PC-3 (cell line): ENCODE measurements at regions not wholly inside any gene's neighbourhood (a gene's known extent, or its start where the extent isn't known, plus 50 kb on each side); places are given as distances from the start of the nearest gene placed in this dataset.

Experiments
- CTCF ChIP-seq: fragments of 300-600 bp; sonication (generic); conservative IDR thresholded peaks from 2 replicates; pipeline ENCODE4 v1.5.1; 2017; ENCODE audit warnings: antibody characterized with exemption, low read depth, mild to moderate bottlenecking, low read length
- EZH2 ChIP-seq: fragments of 300-600 bp; sonication (generic); IDR thresholded peaks from one replicate; pipeline ENCODE4 v1.6.1; 2017; ENCODE audit warnings: antibody characterized with exemption, mild to moderate bottlenecking, low read length; ENCODE audit not compliant: unreplicated experiment
- EZH2phosphoT487 ChIP-seq: fragments of 300-600 bp; sonication (generic); IDR thresholded peaks from 2 replicates; pipeline ENCODE4 v1.6.1; 2018; ENCODE audit warnings: mild to moderate bottlenecking, antibody characterized with exemption, low read length, borderline replicate concordance

- TF ChIP-seq EZH2phosphoT487, result no peak
- no peak for TF ChIP-seq EZH2
- no peak for TF ChIP-seq CTCF
These were observed 74.7 kb upstream of the MYT1L start for GRCh38 chr2:2405780-2406179.
